WTC11 (cell line): ENCODE measurements at regions not wholly inside any gene's neighbourhood (a gene's known extent, or its start where the extent isn't known, plus 50 kb on each side); places are given as distances from the start of the nearest gene placed in this dataset.

Experiments
- ATAC-seq: fragments of 200-7000 bp; cut with Tn5 transposase; 2 replicates; pipeline ENCODE4 v1.10.0; 2021; ENCODE audit warnings: mild to moderate bottlenecking, moderate library complexity
- CTCF ChIA-PET: fragments of 300-600 bp; sonication (Branson Sonifier 250); formaldehyde crosslinking; loops from one replicate; lab custom pipeline; 2021; ENCODE audit warnings: antibody characterized with exemption; lab: Charles Lee
- POLR2A ChIA-PET: fragments of 350-600 bp; sonication (Branson Sonifier 250); formaldehyde crosslinking; loops from one replicate; lab custom pipeline; 2021; ENCODE audit warnings: antibody characterized with exemption; lab: Charles Lee
- DNase-seq: peaks from one replicate; pipeline ENCODE4 v3.0.0; 2021; ENCODE audit warnings: low spot score
- H3K27ac Mint-ChIP-seq: 2 replicates; pipeline ENCODE4 v1.8.0; 2021; ENCODE audit warnings: mixed read lengths
- H3K27me3 Mint-ChIP-seq: 2 replicates; pipeline ENCODE4 v1.8.0; 2021; ENCODE audit warnings: low read depth, mild to moderate bottlenecking, moderate library complexity, mixed read lengths
- H3K36me3 Mint-ChIP-seq: 2 replicates; pipeline ENCODE4 v1.8.0; 2021; ENCODE audit warnings: mixed read lengths
- H3K4me1 Mint-ChIP-seq: 2 replicates; pipeline ENCODE4 v1.8.0; 2022; ENCODE audit warnings: mixed read lengths
- H3K4me3 Mint-ChIP-seq: 2 replicates; pipeline ENCODE4 v1.8.0; 2021; ENCODE audit warnings: mild to moderate bottlenecking, moderate library complexity, mixed read lengths
- H3K9me3 Mint-ChIP-seq: 2 replicates; pipeline ENCODE4 v1.8.0; 2021; ENCODE audit warnings: mixed read lengths
- ATF1 ChIP-seq: sonication (generic); formaldehyde crosslinking; IDR thresholded peaks from 2 replicates; pipeline ENCODE4 v1.8.1; 2023; ENCODE audit warnings: mild to moderate bottlenecking, moderate library complexity, missing genetic modification reagents
- CREM ChIP-seq: sonication (generic); formaldehyde crosslinking; IDR thresholded peaks from 2 replicates; pipeline ENCODE4 v1.8.1; 2022; ENCODE audit warnings: mild to moderate bottlenecking, missing genetic modification reagents, moderate library complexity
- FOXK1 ChIP-seq: sonication (generic); formaldehyde crosslinking; IDR thresholded peaks from 2 replicates; pipeline ENCODE4 v1.8.0; 2022; ENCODE audit warnings: mild to moderate bottlenecking, moderate library complexity, missing genetic modification reagents
- GRHL2 ChIP-seq: fragments of 250-450 bp; sonication (Bioruptor Pico); IDR thresholded peaks from 2 replicates; pipeline ENCODE4 v1.8.0; 2022; ENCODE audit warnings: mild to moderate bottlenecking, moderate library complexity; ENCODE audit not compliant: insufficient replicate concordance, severe bottlenecking
- IRF2 ChIP-seq: sonication (generic); formaldehyde crosslinking; IDR thresholded peaks from 2 replicates; pipeline ENCODE4 v1.8.0; 2022; ENCODE audit warnings: low read depth, missing genetic modification reagents, borderline replicate concordance
- JUN ChIP-seq: sonication (generic); formaldehyde crosslinking; IDR thresholded peaks from 2 replicates; pipeline ENCODE4 v1.8.0; 2023; ENCODE audit warnings: mild to moderate bottlenecking, missing genetic modification reagents
- NFYB ChIP-seq: sonication (generic); formaldehyde crosslinking; conservative IDR thresholded peaks from 2 replicates; pipeline ENCODE4 v1.8.0; 2022; ENCODE audit warnings: low read depth, missing genetic modification reagents
- NR2C2 ChIP-seq: sonication (generic); formaldehyde crosslinking; IDR thresholded peaks from 2 replicates; pipeline ENCODE4 v1.8.0; 2022; ENCODE audit warnings: mild to moderate bottlenecking, missing genetic modification reagents
- NR3C1 ChIP-seq: sonication (generic); formaldehyde crosslinking; conservative IDR thresholded peaks from 2 replicates; pipeline ENCODE4 v1.8.1; 2023; ENCODE audit warnings: low read depth, mild to moderate bottlenecking, missing genetic modification reagents
- OVOL2 ChIP-seq: fragments of 250-450 bp; sonication (Bioruptor Pico); IDR thresholded peaks from 2 replicates; pipeline ENCODE4 v1.9.0; 2021; ENCODE audit warnings: mild to moderate bottlenecking, borderline replicate concordance
- RELA ChIP-seq: sonication (generic); formaldehyde crosslinking; IDR thresholded peaks from 2 replicates; pipeline ENCODE4 v1.8.1; 2022; ENCODE audit warnings: missing genetic modification reagents, mild to moderate bottlenecking, borderline replicate concordance
- SOX15 ChIP-seq: fragments of 250-450 bp; sonication (Bioruptor Pico); IDR thresholded peaks from 2 replicates; pipeline ENCODE4 v1.9.0; 2021; ENCODE audit warnings: mild to moderate bottlenecking
- TCF7 ChIP-seq: sonication (generic); formaldehyde crosslinking; IDR thresholded peaks from 2 replicates; pipeline ENCODE4 v1.8.0; 2022; ENCODE audit warnings: mild to moderate bottlenecking, low read depth, missing genetic modification reagents, moderate library complexity
- TP53 ChIP-seq: sonication (generic); formaldehyde crosslinking; IDR thresholded peaks from 2 replicates; pipeline ENCODE4 v1.8.1; 2023; ENCODE audit warnings: mild to moderate bottlenecking, missing genetic modification reagents
- ZNF416 ChIP-seq: fragments of 250-450 bp; sonication (Bioruptor Pico); IDR thresholded peaks from 2 replicates; pipeline ENCODE4 v1.9.0; 2021; ENCODE audit warnings: mild to moderate bottlenecking, inconsistent platforms
- TF ChIP-seq, protein P1 (sequence below): sonication (generic); formaldehyde crosslinking; IDR thresholded peaks from 2 replicates; pipeline ENCODE4 v1.8.0; 2022; ENCODE audit warnings: mild to moderate bottlenecking, missing genetic modification reagents
- TF ChIP-seq, protein P2 (sequence below): fragments of 250-450 bp; sonication (Bioruptor Pico); IDR thresholded peaks from 2 replicates; pipeline ENCODE4 v1.9.0; 2021; ENCODE audit warnings: mild to moderate bottlenecking
- TF ChIP-seq, protein P3 (sequence below): sonication (generic); formaldehyde crosslinking; IDR thresholded peaks from 2 replicates; pipeline ENCODE4 v1.8.0; 2023; ENCODE audit warnings: mild to moderate bottlenecking, missing genetic modification reagents
- TF ChIP-seq, protein P4 (sequence below): sonication (generic); formaldehyde crosslinking; IDR thresholded peaks from 2 replicates; pipeline ENCODE4 v1.8.1; 2023; ENCODE audit warnings: mild to moderate bottlenecking, missing genetic modification reagents
- TF ChIP-seq, protein P5 (sequence below): fragments of 200-600 bp; IDR thresholded peaks from 2 replicates; pipeline ENCODE4 v1.8.0; 2022; ENCODE audit warnings: antibody characterized with exemption
- TF ChIP-seq, protein P6 (sequence below): sonication (generic); formaldehyde crosslinking; IDR thresholded peaks from 2 replicates; pipeline ENCODE4 v1.8.0; 2023; ENCODE audit warnings: missing genetic modification reagents
- TF ChIP-seq, protein P7 (sequence below): sonication (generic); formaldehyde crosslinking; IDR thresholded peaks from 2 replicates; pipeline ENCODE4 v1.8.1; 2022; ENCODE audit warnings: mild to moderate bottlenecking, moderate library complexity, missing genetic modification reagents

DNA sequence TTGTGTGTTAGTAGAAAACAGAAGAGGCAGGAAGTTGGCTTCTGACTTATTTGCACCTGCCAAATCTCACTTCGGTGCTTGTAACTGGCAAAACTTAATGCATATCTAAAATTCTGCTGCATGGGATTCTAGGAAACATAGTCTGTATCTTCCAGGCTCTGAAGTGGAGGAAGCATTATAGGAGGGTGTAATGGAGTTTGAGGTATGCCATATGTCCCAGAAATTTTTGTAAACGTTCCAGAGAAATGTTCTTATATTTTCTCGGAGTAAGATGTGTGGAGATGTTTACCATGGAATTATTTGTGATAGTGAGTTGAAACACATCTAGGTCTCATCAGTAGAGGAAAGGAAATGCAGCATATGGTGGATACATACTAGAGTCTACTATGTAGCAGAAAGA is 1329.0 kb upstream of the NUDT12 start:
- Mint-ChIP-seq H3K36me3 (no peaks in the 10 kb centered on the region), H3K27me3 (no peaks in the 10 kb centered on the region), H3K4me1 (no peaks in the 10 kb centered on the region), H3K27ac (no peak overlapping the region), H3K4me3 (no peak overlapping the region), H3K9me3 (no peaks in the 10 kb centered on the region)
- CTCF ChIA-PET, result no interaction called here
- ATAC-seq, result no peak
- TF ChIP-seq TP53 (CRISPR knock-in tag) (no peak), TCF7 (CRISPR knock-in tag) (no peak), NR2C2 (CRISPR knock-in tag) (no peak), GRHL2 (no peak)
- TF ChIP-seq, protein P1, sequence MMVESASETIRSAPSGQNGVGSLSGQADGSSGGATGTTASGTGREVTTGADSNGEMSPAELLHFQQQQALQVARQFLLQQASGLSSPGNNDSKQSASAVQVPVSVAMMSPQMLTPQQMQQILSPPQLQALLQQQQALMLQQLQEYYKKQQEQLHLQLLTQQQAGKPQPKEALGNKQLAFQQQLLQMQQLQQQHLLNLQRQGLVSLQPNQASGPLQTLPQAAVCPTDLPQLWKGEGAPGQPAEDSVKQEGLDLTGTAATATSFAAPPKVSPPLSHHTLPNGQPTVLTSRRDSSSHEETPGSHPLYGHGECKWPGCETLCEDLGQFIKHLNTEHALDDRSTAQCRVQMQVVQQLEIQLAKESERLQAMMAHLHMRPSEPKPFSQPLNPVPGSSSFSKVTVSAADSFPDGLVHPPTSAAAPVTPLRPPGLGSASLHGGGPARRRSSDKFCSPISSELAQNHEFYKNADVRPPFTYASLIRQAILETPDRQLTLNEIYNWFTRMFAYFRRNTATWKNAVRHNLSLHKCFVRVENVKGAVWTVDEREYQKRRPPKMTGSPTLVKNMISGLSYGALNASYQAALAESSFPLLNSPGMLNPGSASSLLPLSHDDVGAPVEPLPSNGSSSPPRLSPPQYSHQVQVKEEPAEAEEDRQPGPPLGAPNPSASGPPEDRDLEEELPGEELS (CRISPR knock-in tag), result no peak
- POLR2A ChIA-PET, result no interaction called here
- no peak for DNase-seq

DNA sequence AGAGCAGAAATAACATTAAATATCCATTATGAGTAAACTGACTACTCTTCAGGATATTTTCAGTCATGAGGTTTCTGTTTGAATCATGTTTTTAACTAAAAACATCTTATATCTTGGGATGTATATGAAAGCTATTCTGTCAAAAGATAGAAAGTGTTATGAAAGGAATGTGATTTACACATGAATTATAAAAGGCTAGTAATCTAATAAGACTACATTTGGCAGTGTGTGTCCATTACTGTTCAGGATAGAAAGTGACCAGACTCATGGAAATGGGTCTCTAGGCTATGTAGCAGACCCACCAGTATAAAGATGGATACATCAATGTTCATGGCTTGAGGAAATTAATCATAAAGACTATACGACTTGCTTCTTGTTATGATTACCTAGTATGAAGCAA is 1328.2 kb upstream of the NUDT12 start:
- Mint-ChIP-seq H3K4me3 (no peak overlapping the region), H3K36me3 (no peaks in the 10 kb centered on the region), H3K4me1 (no peaks in the 10 kb centered on the region), H3K27ac (no peak overlapping the region), H3K9me3 (no peaks in the 10 kb centered on the region), H3K27me3 (no peaks in the 10 kb centered on the region)
- ATAC-seq (no peak), DNase-seq (no peak)
- POLR2A ChIA-PET, result no interaction called here
- CTCF ChIA-PET, result no interaction called here
- TF ChIP-seq, protein P2, sequence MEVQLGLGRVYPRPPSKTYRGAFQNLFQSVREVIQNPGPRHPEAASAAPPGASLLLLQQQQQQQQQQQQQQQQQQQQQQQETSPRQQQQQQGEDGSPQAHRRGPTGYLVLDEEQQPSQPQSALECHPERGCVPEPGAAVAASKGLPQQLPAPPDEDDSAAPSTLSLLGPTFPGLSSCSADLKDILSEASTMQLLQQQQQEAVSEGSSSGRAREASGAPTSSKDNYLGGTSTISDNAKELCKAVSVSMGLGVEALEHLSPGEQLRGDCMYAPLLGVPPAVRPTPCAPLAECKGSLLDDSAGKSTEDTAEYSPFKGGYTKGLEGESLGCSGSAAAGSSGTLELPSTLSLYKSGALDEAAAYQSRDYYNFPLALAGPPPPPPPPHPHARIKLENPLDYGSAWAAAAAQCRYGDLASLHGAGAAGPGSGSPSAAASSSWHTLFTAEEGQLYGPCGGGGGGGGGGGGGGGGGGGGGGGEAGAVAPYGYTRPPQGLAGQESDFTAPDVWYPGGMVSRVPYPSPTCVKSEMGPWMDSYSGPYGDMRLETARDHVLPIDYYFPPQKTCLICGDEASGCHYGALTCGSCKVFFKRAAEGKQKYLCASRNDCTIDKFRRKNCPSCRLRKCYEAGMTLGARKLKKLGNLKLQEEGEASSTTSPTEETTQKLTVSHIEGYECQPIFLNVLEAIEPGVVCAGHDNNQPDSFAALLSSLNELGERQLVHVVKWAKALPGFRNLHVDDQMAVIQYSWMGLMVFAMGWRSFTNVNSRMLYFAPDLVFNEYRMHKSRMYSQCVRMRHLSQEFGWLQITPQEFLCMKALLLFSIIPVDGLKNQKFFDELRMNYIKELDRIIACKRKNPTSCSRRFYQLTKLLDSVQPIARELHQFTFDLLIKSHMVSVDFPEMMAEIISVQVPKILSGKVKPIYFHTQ, result no peak
- TF ChIP-seq RELA (CRISPR knock-in tag), result no peak
- no peak for TF ChIP-seq NFYB (CRISPR knock-in tag)
- no peak for TF ChIP-seq ATF1 (CRISPR knock-in tag)
- TF ChIP-seq JUN (CRISPR knock-in tag), result no peak
- no peak for TF ChIP-seq TCF7 (CRISPR knock-in tag)
- TF ChIP-seq, protein P3, sequence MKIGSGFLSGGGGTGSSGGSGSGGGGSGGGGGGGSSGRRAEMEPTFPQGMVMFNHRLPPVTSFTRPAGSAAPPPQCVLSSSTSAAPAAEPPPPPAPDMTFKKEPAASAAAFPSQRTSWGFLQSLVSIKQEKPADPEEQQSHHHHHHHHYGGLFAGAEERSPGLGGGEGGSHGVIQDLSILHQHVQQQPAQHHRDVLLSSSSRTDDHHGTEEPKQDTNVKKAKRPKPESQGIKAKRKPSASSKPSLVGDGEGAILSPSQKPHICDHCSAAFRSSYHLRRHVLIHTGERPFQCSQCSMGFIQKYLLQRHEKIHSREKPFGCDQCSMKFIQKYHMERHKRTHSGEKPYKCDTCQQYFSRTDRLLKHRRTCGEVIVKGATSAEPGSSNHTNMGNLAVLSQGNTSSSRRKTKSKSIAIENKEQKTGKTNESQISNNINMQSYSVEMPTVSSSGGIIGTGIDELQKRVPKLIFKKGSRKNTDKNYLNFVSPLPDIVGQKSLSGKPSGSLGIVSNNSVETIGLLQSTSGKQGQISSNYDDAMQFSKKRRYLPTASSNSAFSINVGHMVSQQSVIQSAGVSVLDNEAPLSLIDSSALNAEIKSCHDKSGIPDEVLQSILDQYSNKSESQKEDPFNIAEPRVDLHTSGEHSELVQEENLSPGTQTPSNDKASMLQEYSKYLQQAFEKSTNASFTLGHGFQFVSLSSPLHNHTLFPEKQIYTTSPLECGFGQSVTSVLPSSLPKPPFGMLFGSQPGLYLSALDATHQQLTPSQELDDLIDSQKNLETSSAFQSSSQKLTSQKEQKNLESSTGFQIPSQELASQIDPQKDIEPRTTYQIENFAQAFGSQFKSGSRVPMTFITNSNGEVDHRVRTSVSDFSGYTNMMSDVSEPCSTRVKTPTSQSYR (CRISPR knock-in tag), result no peak
- TF ChIP-seq, protein P4, sequence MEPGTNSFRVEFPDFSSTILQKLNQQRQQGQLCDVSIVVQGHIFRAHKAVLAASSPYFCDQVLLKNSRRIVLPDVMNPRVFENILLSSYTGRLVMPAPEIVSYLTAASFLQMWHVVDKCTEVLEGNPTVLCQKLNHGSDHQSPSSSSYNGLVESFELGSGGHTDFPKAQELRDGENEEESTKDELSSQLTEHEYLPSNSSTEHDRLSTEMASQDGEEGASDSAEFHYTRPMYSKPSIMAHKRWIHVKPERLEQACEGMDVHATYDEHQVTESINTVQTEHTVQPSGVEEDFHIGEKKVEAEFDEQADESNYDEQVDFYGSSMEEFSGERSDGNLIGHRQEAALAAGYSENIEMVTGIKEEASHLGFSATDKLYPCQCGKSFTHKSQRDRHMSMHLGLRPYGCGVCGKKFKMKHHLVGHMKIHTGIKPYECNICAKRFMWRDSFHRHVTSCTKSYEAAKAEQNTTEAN, result no peak

DNA sequence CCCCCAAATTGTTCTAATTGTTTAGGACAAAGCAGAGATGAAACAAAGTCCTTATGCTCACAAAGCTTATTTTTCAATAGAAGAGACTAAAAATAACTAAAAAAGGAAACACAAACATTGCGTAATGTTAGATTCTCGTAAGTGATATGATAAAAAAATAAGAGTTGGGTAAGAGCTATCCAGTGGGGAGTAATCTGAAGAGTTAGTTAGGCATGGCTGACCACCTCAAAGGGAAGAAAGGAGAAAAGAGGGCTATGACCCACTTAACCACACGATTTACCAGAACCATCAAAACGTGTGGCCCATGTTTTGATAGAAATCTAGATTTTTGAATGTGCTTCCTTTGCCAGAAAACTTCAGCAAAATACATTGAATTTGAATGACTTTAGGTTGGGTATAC is 1296.8 kb upstream of the NUDT12 start:
- ATAC-seq, result no peak
- Mint-ChIP-seq H3K27ac (no peak overlapping the region), H3K9me3 (peaks cover under 1% of the 10 kb centered on the region; the same call in 1 of the 2 replicates), H3K36me3 (no peaks in the 10 kb centered on the region), H3K4me1 (no peaks in the 10 kb centered on the region), H3K4me3 (no peak overlapping the region), H3K27me3 (no peaks in the 10 kb centered on the region)
- ChIA-PET CTCF (no interaction called here), POLR2A (no interaction called here)
- no peak for DNase-seq
- TF ChIP-seq, protein P5, sequence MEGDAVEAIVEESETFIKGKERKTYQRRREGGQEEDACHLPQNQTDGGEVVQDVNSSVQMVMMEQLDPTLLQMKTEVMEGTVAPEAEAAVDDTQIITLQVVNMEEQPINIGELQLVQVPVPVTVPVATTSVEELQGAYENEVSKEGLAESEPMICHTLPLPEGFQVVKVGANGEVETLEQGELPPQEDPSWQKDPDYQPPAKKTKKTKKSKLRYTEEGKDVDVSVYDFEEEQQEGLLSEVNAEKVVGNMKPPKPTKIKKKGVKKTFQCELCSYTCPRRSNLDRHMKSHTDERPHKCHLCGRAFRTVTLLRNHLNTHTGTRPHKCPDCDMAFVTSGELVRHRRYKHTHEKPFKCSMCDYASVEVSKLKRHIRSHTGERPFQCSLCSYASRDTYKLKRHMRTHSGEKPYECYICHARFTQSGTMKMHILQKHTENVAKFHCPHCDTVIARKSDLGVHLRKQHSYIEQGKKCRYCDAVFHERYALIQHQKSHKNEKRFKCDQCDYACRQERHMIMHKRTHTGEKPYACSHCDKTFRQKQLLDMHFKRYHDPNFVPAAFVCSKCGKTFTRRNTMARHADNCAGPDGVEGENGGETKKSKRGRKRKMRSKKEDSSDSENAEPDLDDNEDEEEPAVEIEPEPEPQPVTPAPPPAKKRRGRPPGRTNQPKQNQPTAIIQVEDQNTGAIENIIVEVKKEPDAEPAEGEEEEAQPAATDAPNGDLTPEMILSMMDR, result no peak
- TF ChIP-seq IRF2 (CRISPR knock-in tag), result no peak
- no peak for TF ChIP-seq ZNF416 (CRISPR knock-in tag)
- TF ChIP-seq, protein P6, sequence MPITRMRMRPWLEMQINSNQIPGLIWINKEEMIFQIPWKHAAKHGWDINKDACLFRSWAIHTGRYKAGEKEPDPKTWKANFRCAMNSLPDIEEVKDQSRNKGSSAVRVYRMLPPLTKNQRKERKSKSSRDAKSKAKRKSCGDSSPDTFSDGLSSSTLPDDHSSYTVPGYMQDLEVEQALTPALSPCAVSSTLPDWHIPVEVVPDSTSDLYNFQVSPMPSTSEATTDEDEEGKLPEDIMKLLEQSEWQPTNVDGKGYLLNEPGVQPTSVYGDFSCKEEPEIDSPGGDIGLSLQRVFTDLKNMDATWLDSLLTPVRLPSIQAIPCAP (CRISPR knock-in tag), result no peak
- TF ChIP-seq, protein P7, sequence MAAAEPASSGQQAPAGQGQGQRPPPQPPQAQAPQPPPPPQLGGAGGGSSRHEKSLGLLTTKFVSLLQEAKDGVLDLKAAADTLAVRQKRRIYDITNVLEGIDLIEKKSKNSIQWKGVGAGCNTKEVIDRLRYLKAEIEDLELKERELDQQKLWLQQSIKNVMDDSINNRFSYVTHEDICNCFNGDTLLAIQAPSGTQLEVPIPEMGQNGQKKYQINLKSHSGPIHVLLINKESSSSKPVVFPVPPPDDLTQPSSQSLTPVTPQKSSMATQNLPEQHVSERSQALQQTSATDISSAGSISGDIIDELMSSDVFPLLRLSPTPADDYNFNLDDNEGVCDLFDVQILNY (CRISPR knock-in tag), result no peak
- TF ChIP-seq OVOL2, result no peak
- TF ChIP-seq SOX15 (CRISPR knock-in tag), result no peak
- no peak for TF ChIP-seq NR3C1
- TF ChIP-seq FOXK1 (CRISPR knock-in tag), result no peak
- TF ChIP-seq CREM (CRISPR knock-in tag), result no peak
